ENCODE measurements at regions not wholly inside any gene's neighbourhood (a gene's known extent, or its start where the extent isn't known, plus 50 kb on each side); places are given as distances from the start of the nearest gene placed in this dataset.
"Not testable (repeated sequence)": the region's sequence is repeated elsewhere in the genome, so short reads cannot be mapped to it uniquely, and the experiment has no call there.

GRCh38 chr3:1456781-1457311, 364.0 kb downstream of the CNTN6 start:
- no peak for DNase-seq

- DNase-seq = no peak
These were observed 369.5 kb downstream of the CNTN6 start for GRCh38 chr3:1462371-1462770.

DNA sequence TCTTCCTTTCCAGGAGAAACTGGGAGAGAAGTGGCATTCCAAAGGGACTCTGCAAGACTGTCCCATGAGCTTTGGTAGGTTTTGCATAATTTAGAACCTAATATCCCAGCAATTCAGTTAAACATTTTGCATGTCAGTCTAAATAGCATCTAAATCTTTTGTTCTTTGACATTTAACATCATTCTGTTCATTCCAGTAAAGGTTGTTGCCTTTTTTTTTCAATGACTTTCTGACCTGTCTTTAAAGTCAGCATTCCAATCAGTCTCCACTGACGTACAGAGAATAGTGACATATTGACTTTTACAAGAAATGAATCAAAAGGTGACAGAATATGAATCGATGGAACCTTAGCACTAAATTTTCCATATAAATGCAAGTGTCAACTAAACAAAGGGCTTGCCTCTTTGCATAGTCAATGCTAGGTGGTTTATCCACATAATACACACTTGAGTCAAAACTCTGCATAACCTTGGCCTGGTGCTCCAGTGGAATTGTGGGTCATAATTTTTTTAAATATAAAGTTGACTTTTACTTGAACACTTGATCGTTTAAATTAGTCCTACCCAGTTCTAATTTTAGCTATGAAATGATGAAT, 370.1 kb downstream of the CNTN6 start:
- no peak for DNase-seq

DNA sequence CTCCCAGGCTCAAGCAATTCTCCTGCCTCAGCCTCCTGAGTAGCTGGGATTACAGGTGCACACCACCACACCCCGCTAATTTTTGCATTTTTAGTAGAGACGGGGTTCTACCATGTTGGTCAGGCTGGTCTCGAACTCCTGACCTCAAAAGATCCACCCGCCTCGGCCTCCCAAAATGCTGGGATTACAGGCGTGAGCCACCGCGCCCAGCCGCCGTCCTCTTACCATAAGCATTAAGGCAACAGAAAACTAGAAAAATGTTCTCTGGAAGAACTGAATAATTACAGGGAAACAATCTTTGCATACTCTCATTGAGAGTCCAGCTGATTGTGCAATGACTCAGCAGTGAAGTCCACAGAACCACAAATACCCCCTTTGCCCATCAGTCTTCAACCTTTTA, 372.3 kb downstream of the CNTN6 start:
- not testable (repeated sequence) for DNase-seq

DNA sequence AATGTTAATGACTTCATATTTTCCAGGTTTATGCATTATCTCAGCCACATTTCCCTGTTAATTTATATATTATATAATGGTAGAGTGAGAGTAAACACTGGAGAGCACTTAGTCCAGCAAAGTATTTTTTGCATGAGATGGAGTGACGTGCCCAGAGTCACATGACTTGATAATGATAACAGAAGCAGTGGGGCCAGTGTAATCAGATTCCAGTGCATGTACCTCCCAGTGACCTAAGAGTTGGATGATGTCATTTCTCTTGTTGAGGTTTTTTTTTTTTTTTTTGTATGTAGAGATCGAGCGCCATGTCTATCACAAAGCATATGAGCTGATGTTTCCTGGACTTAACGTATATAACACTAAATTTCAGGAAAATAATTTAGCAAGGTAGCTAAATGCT, 375.3 kb downstream of the CNTN6 start:
- no peak for DNase-seq

DNA sequence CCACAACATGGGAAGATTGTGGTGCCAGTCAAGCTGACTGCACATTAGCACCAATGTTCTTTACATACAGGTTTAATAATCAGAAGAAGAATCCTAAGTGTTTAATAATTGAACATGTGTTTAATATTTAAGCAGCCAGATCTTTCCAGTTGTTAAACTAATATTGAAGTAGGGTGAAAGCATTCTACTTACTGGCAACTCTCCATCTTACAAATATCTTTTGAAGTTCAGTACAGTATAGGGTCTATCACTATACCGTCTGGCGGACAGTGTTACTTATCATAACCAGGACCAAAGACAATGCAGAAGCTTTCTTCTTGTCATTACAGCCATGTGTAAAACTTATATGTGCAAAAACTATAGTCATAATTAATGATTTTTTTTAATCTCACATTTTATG, 376.4 kb downstream of the CNTN6 start:
- DNase-seq = no peak

- DNase-seq = no peak
These were observed 376.9 kb downstream of the CNTN6 start for GRCh38 chr3:1469687-1470086.

DNA sequence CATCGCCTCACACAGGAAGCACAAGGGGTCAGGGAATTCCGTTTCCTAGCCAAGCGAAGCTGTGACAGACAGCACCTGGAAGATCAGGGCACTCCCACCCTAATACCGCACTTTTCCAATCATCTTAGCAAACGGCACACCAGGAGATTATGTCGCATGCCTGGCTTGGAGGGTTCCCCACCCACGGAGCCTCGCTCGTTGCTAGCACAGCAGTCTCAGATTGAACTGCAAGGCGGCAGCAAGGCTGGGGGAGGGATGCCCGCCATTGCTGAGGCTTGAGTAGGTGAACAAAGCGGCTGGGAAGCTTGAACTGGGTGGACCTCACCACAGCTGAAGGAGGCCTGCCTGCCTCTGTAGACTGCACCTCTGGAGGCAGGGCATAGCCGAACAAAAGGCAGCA, 384.8 kb downstream of the CNTN6 start:
- DNase-seq = no peak

DNA sequence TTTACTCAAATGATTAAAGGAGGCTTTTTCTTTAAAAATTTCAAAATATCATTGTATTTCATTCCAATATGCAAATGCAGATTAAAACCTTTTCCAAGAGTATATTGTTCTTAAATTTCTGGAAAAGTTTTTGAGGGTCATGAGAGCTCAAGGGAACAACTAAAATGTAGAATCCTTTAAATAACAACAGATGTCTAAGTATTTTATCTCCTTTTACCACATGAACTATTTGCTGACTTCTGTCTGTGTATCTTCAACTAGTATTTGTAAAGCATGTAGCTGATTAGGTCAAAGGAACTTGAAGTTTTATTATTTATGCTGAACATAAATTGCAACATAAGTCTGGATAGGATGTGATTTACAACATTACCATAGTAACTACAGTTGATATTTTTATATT, 402.6 kb downstream of the CNTN6 start:
- no peak for DNase-seq

DNA sequence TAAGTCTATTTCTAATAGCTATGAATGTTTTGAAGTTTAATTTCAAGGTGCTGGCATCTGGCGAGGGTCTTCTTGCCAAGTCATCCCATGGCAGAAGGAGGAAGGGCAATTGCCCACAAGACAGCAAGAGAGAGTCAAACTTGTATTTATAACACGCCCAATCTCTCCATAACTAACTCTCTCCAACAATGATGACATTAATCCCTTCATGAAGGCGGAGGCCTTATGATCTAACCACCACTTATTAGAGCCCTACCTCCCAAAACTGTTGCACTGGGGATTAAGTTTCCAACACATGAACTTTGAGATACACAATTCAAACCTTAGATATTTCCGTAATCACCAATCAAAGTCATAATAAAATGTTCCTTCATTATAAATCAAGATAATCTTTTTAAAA, 406.9 kb downstream of the CNTN6 start:
- no peak for DNase-seq

- DNase-seq = no peak
These were observed 408.7 kb downstream of the CNTN6 start for GRCh38 chr3:1501406-1502115.

GRCh38 chr3:1506090-1506489, 413.3 kb downstream of the CNTN6 start:
- no peak for DNase-seq

DNA sequence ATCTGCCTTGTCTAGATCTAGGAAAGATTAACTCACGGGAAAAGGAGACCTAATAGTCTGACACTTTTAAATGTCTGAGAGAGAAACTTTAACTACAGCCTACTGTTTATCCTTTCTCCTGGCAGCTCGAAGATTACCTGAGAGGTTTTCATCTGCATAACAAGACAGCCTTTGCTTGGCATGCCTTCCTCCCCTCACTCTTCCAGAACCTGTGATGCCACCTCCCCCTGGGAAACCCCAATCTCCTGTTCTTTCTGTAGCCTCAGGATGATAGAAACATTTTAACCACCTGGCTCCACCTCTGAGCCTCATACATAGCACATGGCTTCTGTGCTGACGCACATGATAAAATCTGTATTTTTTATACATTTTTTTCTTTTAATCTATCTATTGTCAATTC, 420.8 kb downstream of the CNTN6 start:
- no peak for DNase-seq

GRCh38 chr3:1515882-1516281, 423.1 kb downstream of the CNTN6 start:
- no peak for DNase-seq

DNA sequence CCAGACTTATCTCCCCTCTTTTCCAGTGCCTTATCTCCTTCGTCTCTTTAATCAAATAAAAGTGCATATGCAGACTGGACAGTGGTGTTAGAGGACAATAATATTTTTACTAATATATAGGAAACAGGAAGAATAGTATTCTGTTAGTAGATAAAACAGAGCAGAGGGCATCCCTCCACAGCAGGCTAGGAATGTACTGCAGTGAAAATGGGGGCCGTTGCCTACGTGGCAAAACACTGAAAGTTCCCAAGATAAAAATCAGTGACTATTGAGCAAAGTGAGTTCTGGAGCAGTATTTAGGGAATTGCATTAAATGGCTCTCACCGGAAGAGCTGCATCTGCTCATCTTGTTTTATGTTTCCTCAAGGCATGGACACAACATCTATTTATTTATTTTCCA, 435.0 kb downstream of the CNTN6 start:
- no peak for DNase-seq

DNA sequence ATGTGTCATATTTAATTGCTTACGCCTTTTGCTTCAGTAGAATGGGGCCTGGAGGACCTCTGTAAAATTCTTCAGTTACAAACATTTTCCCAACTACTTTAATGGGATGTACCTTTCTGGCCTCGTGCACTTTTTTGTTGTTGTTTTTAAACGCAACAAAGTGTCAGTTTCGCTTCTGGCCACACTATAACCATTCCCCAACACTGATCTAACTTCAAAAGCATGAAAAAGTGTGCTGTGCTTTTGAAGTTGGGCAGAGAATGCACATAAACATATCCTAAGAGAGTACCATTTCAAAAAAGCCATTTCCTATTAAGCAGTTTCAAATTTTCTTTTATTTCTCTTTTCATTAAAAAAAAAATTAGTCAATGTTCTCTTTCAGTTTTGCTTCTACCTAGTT, 435.8 kb downstream of the CNTN6 start:
- no peak for DNase-seq

GRCh38 chr3:1529676-1530075, 436.9 kb downstream of the CNTN6 start:
- DNase-seq = no peak

DNA sequence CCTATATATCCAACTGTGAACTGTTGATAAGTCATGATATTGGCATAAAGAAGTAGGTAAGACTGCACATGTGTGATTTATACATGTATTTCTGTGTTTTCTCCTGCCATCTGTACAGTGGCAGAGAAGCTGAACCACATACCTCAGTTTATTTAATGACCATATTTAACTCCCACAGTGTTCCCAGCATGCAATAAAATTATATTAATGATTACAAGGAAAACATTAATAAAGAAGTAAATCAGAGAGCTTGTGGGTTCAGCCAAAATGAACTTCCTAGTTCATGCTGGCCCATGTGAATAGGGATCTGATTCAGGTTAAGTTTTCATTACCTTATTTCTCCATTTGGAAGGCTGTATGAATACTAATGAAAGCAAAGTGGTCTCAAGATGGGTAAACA, 439.2 kb downstream of the CNTN6 start:
- no peak for DNase-seq

DNA sequence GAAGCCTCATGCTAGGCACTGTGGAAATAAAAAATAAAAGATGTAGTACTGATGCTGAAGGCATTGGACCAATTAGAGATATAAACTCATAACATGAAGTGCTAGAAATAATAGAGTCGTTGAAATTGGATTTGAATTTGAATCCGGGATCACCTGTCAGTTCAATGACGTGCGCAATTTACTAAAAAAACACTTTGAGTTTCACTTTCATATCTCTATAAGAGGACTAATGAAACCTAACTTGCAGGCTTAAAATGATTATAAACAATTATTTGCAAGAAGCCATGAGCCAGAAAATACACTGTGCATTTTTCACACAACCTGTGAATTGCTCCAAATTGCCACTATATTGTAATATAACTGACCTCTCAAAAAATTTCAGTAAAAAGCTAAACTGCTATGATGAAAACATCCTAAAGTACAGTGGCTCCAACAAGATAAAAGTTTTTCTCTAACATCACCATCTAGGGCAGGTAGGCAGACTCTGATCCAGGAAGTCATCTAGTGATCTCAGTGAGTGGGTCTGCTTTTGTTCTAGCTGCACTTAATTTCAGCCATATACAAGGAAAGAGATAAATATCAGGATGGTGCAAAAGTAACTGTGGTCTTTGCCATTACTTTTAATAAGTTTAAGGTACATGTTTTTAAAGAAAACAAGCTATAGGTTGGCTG, 440.2 kb downstream of the CNTN6 start:
- no peak for DNase-seq

DNA sequence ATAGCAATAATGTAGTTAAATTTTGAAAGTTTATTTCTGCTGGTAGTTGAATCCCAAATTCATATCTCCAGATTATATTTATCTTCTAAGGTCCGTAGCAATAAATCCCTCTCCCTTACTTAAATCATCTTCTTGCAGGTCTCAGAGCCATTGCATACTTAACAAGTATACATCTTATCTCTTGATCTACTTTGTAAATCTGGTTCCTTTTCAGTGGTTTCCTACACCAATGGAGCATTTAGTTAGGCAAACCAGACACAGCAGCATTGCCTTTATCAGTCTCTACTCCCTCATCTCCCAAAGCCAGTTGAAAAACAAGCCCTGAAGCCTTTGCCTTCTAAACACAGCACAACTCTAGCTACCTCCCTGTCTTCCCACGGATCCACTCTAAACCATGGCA, 440.9 kb downstream of the CNTN6 start:
- no peak for DNase-seq

DNA sequence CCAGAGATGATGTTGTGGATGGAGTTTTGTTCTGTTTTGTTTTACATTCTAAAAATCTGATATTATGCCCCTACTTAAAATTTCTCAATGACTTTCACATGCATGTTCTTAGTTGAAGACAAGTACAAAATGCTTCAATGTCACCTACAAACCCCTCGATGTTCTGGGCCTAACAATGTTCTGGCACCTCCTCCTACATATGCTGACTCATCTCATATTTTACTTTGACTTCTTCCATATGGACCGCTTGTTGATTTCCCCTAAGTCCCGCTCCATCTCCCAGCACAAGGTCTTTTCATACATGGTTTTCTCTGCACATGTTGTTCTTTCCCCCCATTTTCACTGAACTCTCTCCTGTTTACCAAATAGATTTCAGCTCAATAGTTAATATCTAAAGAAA, 441.4 kb downstream of the CNTN6 start:
- no peak for DNase-seq

- DNase-seq = no peak
These were observed 442.5 kb downstream of the CNTN6 start for GRCh38 chr3:1535361-1535760.

DNA sequence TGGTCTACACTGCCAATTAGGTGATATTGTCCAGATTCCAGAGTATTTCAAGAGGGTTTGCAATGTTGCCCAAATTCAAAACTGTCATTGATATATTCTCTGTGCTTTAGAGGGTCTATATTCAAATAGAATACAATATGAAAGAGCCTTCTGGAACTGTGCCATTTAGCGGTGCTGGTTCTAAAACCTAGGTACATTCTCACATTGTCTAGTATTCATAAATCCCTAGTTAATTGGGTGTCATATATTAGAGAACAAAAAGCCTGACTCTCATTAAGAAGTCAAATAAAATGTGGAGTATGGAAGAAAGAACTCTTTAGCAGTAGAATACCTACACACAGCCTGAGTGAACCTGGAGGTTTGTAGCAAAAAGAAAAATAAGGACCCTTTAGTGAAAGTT, 447.9 kb downstream of the CNTN6 start:
- no peak for DNase-seq

- no peak for DNase-seq
These were observed 458.9 kb downstream of the CNTN6 start for GRCh38 chr3:1551741-1552140.
